HFF-Myc (cell line): ENCODE measurements at regions not wholly inside any gene's neighbourhood (a gene's known extent, or its start where the extent isn't known, plus 50 kb on each side); places are given as distances from the start of the nearest gene placed in this dataset.

ENCODE experiments used
- DNase-seq: peaks from one replicate; pipeline ENCODE4 v3.0.0-alpha.2; 2011; ENCODE audit warnings: low read depth; ENCODE audit errors: extremely low read depth
- H3K4me3 ChIP-seq: replicated peaks from 2 replicates; pipeline ENCODE4 v1.5.1; 2011; ENCODE audit warnings: low read depth, mild to moderate bottlenecking, control low read depth, low read length
- CTCF ChIP-seq: IDR thresholded peaks from 2 replicates; pipeline ENCODE4 v1.5.1; 2012; ENCODE audit warnings: mild to moderate bottlenecking, low read depth, low read length, control low read depth; ENCODE audit errors: missing control alignments

GRCh38 chr16:64297863-64298600, 823.8 kb downstream of the CDH11 start:
- no peak for TF ChIP-seq CTCF
- DNase-seq = no peak
- no peak overlapping the region for H3K4me3 ChIP-seq

GRCh38 chr16:64295466-64295865, 826.4 kb downstream of the CDH11 start:
- TF ChIP-seq CTCF = no peak
- no peak overlapping the region for H3K4me3 ChIP-seq
- DNase-seq = no peak

GRCh38 chr16:64292953-64293352, 828.9 kb downstream of the CDH11 start:
- TF ChIP-seq CTCF = no peak
- DNase-seq = no peak
- H3K4me3 ChIP-seq = no peak overlapping the region

GRCh38 chr16:64292161-64292560, 829.7 kb downstream of the CDH11 start:
- TF ChIP-seq CTCF = no peak
- DNase-seq = no peak
- no peak overlapping the region for H3K4me3 ChIP-seq

DNA sequence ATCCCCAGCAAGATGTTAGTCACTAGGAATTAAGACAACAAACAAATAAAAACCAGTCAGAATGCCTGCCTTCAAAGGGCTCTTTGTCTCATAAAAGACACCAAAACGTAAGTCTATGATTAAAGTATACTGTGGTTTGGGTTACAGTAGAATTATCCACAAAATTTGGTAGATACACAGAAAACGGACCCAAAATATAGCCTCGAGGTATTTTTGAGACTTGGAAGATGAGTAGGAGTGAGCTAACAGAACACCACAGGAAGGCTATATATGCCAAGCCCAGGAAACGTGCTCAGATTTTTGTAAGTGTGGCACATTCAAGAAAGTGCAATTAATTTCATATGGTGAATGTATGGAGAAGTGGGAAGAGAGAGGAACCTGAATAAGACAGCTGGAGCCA, 831.4 kb downstream of the CDH11 start:
- no peak overlapping the region for H3K4me3 ChIP-seq
- TF ChIP-seq CTCF = no peak
- DNase-seq = no peak

DNA sequence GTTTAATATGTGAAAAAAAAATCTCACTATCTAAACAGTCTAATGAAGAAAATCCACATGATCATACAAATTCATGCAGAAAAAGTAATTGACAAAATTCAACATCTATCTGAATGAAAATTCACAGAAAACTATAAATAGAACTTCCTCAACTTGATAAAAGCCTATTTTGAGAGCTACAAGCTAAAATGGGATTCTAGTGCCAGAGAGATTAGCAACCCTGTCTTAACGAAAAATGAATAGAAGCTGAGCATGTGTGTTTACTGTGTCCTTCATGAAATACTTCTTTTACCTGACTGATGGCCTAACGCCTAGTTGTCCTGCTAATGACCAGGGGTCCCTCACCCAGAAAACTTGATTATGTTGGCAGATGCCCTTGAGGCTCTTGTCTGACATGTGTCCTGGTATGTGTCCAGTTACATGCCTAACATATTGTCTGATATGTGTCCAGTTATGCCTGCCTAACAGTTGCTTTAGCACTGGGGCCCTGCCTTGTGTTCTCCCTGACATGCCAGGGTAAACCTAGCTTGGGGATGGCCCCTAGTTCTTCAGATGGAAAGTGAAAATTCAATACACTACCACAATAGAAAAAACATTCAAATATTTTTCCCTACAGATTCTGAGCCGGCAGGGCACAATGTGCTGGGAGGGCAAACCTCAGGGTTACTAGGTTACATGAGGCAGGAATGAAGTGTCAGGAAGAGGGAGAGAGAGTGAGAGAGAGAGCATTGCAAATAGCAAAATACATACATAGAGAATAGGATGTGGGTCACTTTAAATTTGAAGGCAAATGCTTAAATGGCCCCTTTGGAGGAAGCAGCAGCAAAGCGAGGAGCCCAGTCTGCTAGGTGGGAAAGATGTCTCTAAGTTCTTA, 834.0 kb downstream of the CDH11 start:
- H3K4me3 ChIP-seq = no peak overlapping the region
- DNase-seq = no peak
- no peak for TF ChIP-seq CTCF
